CMK (cell line): ENCODE measurements at regions not wholly inside any gene's neighbourhood (a gene's known extent, or its start where the extent isn't known, plus 50 kb on each side); places are given as distances from the start of the nearest gene placed in this dataset.
"Not testable (repeated sequence)": the region's sequence is repeated elsewhere in the genome, so short reads cannot be mapped to it uniquely, and the experiment has no call there.

ENCODE experiments used
- DNase-seq: peaks from one replicate; pipeline ENCODE4 v3.0.0-alpha.2; 2010; ENCODE audit warnings: low read depth

GRCh38 chr1:194014014-194014413 lies 827.6 kb upstream of the B3GALT2 start:
- DNase-seq, result no peak

GRCh38 chr1:194013561-194013960 lies 827.1 kb upstream of the B3GALT2 start:
- no peak for DNase-seq

DNA sequence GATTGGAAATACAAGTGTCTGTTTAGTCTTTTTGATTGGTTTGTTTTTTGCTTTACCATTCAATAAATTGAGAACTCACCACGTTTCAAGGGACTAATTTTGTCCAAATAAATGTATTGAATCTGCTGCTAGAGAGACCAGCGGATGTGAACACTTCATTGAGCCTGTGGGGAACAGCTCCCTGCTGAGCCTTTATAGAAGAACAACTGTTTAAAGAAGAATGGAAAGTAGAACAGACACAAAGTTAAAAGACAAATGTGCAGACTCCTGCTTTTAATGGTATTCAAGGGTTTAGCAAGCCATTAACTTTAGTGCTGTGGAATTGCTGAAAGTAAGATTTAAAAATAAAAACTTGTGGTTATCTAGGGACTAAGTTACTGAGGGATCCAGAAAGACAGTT lies 817.7 kb upstream of the B3GALT2 start:
- DNase-seq, result no peak

GRCh38 chr1:194001726-194002350 lies 815.4 kb upstream of the B3GALT2 start:
- DNase-seq, result not testable (repeated sequence)

DNA sequence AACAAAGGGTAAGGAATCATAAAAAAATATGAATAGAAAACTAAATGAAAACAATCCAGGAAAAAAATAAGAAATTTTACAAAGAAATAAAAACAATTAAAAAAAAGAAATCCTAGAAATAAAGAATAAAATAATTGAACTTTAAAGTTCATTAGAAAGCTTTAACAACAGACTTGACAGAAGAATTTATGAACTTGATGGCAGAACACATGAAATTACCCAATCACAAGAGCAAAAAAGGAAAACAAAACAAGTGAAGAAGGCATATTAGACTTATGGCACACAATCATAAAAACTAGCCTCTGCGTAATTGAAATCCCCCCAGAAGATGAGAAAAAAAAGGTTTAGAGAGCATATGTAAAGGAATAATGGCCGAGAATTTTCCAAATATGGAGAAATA lies 802.5 kb upstream of the B3GALT2 start:
- no peak for DNase-seq

- no peak for DNase-seq
These were observed 792.8 kb upstream of the B3GALT2 start for GRCh38 chr1:193979219-193979618.

DNA sequence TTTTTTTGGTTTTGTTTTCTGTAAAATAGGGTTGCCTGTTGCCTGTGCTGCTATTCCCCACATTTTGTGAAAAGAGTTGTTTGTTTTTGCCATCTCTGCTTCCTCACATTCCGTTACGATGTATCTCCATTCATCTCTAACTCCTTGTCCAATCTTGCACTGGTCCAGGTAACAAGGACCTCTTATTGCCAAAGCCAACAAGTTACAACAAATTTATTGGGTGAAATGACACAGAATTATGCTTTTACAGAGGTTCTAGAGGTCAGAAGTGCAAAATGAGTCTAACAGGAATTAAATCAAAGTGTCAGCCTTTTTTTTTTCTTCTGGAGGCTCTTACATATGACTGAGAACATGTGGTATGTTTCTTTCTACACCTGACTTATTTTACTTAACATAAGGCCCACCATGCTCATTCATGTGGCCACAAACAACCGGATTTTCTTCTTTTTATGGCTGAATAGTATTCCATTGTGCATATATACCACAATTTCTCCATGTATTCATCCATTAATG lies 787.9 kb upstream of the B3GALT2 start:
- no peak for DNase-seq

GRCh38 chr1:193973428-193973827 lies 787.0 kb upstream of the B3GALT2 start:
- DNase-seq, result no peak

DNA sequence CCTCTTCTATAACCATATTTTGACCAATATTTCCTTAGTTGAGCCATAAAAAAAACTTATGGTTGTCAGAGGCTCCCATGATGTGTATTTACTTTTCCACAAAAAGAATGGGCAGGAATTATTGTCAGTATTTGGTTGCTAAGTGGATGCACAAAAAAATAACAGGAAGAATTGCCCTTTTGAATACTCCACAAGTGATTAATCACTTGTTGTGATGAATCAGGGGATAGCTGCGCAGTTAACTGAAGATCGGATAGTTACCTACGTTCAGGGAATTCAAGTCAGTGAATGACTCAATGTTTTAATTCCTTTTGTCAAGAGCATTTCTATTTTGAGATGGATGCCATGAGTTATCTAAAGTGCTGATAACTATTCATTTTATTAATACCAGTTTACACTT lies 785.2 kb upstream of the B3GALT2 start:
- DNase-seq, result no peak

GRCh38 chr1:193960499-193960898 lies 774.1 kb upstream of the B3GALT2 start:
- no peak for DNase-seq

GRCh38 chr1:193960040-193960439 lies 773.6 kb upstream of the B3GALT2 start:
- DNase-seq, result no peak

DNA sequence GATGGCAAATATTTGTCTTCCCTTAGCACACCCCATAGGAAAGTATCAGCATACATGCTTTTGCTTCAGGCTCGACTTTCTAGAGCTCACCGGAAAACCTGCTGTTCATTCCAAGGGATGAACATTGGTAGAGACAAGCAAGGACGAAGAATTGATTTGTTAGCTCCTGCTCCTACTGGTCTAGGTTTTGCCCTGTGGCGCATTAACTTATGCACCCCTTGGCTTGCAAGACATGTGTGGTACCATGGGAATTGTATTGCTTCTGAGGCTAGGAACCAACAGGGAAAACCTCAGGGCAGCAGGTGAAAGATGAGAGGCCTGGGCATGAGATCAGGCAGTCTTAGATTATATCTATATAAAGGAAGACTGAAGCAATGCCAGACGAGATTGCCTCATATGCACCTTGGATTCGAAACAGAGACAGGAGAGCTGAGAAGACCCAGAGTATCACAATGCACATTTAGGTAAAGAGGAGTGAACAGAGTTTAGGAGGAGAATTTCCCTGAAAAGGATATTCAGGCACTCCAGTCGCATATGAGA lies 771.2 kb upstream of the B3GALT2 start:
- no peak for DNase-seq

GRCh38 chr1:193952778-193953374 lies 766.5 kb upstream of the B3GALT2 start:
- DNase-seq, result no peak

- no peak for DNase-seq
These were observed 765.6 kb upstream of the B3GALT2 start for GRCh38 chr1:193951984-193952383.

- DNase-seq, result no peak
These were observed 758.0 kb upstream of the B3GALT2 start for GRCh38 chr1:193944454-193944853.

- no peak for DNase-seq
These were observed 753.8 kb upstream of the B3GALT2 start for GRCh38 chr1:193940176-193940575.

DNA sequence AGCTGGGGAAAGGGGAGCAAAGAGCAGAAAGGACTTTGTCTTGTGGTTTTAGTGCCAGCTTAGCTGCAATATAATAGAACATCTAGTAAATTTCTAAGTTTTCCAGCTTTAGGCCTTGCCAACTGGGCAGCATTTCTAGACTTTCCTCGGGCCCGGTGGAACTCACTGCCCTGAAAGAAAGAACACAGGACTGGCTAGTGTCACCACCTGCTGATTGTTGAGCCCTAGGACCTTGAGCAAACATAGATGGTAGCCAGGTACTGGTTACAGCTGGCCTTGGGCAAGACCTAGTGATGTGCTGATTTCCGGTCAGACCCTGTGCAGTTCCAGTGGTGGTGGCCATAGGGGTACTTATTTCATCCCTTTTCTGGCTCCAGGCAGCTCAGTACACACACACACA lies 753.2 kb upstream of the B3GALT2 start:
- DNase-seq, result no peak

- no peak for DNase-seq
These were observed 750.9 kb upstream of the B3GALT2 start for GRCh38 chr1:193937308-193937707.

DNA sequence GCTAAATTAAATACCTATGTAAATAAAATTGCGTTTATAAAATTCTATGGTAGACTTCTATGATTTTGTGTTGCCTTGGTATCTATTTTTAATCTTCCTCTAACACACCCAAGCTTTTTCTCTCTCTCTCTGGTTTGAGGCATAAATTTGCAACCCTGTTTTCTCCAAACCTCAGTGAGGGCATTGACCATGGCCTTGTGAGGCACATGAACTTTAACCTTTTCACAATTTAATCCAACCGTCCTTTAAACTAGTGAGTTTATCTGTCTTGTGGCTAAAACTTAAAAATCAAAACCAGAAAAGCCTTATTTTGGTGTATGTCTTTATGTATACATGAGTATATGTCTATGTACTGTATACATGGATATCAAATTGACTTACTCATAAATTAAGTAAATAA lies 746.6 kb upstream of the B3GALT2 start:
- DNase-seq, result no peak

- DNase-seq, result no peak
These were observed 744.9 kb upstream of the B3GALT2 start for GRCh38 chr1:193931356-193931755.

DNA sequence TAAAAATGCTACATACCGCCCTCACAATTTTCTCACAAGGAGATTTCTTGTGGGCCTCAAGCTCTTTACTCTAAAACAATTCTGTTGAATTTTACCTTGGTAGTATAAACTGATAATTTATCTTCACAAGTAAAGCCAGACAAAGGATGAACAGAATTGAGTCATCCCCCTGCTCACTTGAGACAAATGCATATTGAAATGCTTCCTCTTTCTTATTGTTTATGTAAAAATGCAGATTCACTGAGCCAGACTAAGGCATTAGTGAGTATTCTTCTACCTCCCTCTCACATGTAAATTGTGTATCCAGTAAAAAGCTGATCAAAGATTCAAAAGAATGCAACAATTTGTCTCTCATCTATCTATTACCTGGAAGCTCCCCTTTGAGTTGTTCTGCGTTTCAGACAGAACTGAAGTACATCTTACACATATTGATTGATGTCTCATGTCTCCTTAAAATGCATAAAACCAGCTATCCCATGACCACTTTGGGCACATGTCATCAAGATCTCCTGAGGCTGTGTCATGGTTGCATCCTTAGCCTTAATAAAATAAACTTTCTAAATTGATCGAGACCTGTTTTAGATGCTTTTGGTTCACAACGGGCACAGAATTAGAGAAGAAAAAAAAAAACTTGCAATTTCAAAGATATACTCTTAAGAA lies 743.1 kb upstream of the B3GALT2 start:
- no peak for DNase-seq

- DNase-seq, result no peak
These were observed 741.1 kb upstream of the B3GALT2 start for GRCh38 chr1:193927550-193927949.

GRCh38 chr1:193926956-193927355 lies 740.5 kb upstream of the B3GALT2 start:
- no peak for DNase-seq
